Activated B cell treated with CpG ODN at 0.5 μM for 24 hours (primary cell): ENCODE measurements at regions not wholly inside any gene's neighbourhood (a gene's known extent, or its start where the extent isn't known, plus 50 kb on each side); places are given as distances from the start of the nearest gene placed in this dataset.

Experiments
- ATAC-seq: fragments of 200-7000 bp; cut with Tn5 transposase; one replicate; pipeline ENCODE4 v1.10.0; 2021; ENCODE audit warnings: low read depth, mild to moderate bottlenecking, moderate library complexity
- CTCF ChIA-PET: fragments of 350-600 bp; sonication (Branson Sonifier 250); formaldehyde crosslinking; loops from one replicate; lab custom pipeline; 2021; ENCODE audit warnings: antibody characterized with exemption; lab: Charles Lee
- POLR2A ChIA-PET: fragments of 350-600 bp; sonication (Branson Sonifier 250); formaldehyde crosslinking; loops from one replicate; lab custom pipeline; 2021; ENCODE audit warnings: antibody characterized with exemption; lab: Charles Lee
- DNase-seq: peaks from one replicate; pipeline ENCODE4 v3.0.0; 2022
- H3K27ac Mint-ChIP-seq: one replicate; pipeline ENCODE4 v1.8.0; 2020; ENCODE audit warnings: mixed read lengths
- H3K27me3 Mint-ChIP-seq: one replicate; pipeline ENCODE4 v1.8.0; 2021; ENCODE audit warnings: mixed read lengths
- H3K36me3 Mint-ChIP-seq: one replicate; pipeline ENCODE4 v1.8.0; 2021; ENCODE audit warnings: low read depth, mixed read lengths
- H3K4me1 Mint-ChIP-seq: one replicate; pipeline ENCODE4 v1.8.0; 2021; ENCODE audit warnings: mixed read lengths
- H3K4me3 Mint-ChIP-seq: one replicate; pipeline ENCODE4 v1.8.0; 2020; ENCODE audit warnings: mild to moderate bottlenecking, mixed read lengths
- H3K9me3 Mint-ChIP-seq: one replicate; pipeline ENCODE4 v1.8.0; 2020; ENCODE audit warnings: mixed read lengths
- CTCF ChIP-seq: fragments of 200-600 bp; IDR thresholded peaks from one replicate; pipeline ENCODE4 v1.8.0; 2022; ENCODE audit warnings: antibody characterized with exemption, mild to moderate bottlenecking
- intact Hi-C: fragments of 100-400 bp; cut with micrococcal nuclease; formaldehyde crosslinking; loops from one replicate; pipeline ENCODE4 v1.15.1; 2024

- TF ChIP-seq CTCF = no peak
- H3K4me3 Mint-ChIP-seq = no peak overlapping the region
- intact Hi-C loops = no loop called here
- ChIA-PET POLR2A (no interaction called here), CTCF (no interaction called here)
- no peak for DNase-seq
- H3K27me3 Mint-ChIP-seq = no peaks in the 10 kb centered on the region
- H3K9me3 Mint-ChIP-seq = peaks cover 2% of the 10 kb centered on the region
- no peak for ATAC-seq
- H3K4me1 Mint-ChIP-seq = no peaks in the 10 kb centered on the region
- no peaks in the 10 kb centered on the region for H3K36me3 Mint-ChIP-seq
- no peak overlapping the region for H3K27ac Mint-ChIP-seq
These were observed 546.3 kb upstream of the CDH11 start for GRCh38 chr16:65668064-65668595.

- ATAC-seq (no peak), DNase-seq (no peak)
- CTCF ChIA-PET = no interaction called here
- Mint-ChIP-seq H3K27ac (no peak overlapping the region), H3K4me1 (no peaks in the 10 kb centered on the region), H3K4me3 (no peak overlapping the region), H3K27me3 (no peaks in the 10 kb centered on the region), H3K9me3 (peaks cover 2% of the 10 kb centered on the region), H3K36me3 (no peaks in the 10 kb centered on the region)
- TF ChIP-seq CTCF = no peak
- POLR2A ChIA-PET = no interaction called here
- intact Hi-C loops = no loop called here
These were observed 545.2 kb upstream of the CDH11 start for GRCh38 chr16:65667011-65667578.

GRCh38 chr16:65666132-65666941 lies 544.5 kb upstream of the CDH11 start:
- intact Hi-C loops = no loop called here
- H3K27me3 Mint-ChIP-seq = no peaks in the 10 kb centered on the region
- no peaks in the 10 kb centered on the region for H3K4me1 Mint-ChIP-seq
- no peak overlapping the region for H3K4me3 Mint-ChIP-seq
- ChIA-PET POLR2A (no interaction called here), CTCF (no interaction called here)
- ATAC-seq (no peak), DNase-seq (no peak)
- H3K9me3 Mint-ChIP-seq = peaks cover 2% of the 10 kb centered on the region
- H3K27ac Mint-ChIP-seq = no peak overlapping the region
- H3K36me3 Mint-ChIP-seq = no peaks in the 10 kb centered on the region
- TF ChIP-seq CTCF = no peak

- no peaks in the 10 kb centered on the region for H3K4me1 Mint-ChIP-seq
- peaks cover 2% of the 10 kb centered on the region for H3K9me3 Mint-ChIP-seq
- no peak overlapping the region for H3K4me3 Mint-ChIP-seq
- ChIA-PET POLR2A (no interaction called here), CTCF (no interaction called here)
- intact Hi-C loops = no loop called here
- no peak for ATAC-seq
- no peaks in the 10 kb centered on the region for H3K36me3 Mint-ChIP-seq
- no peak overlapping the region for H3K27ac Mint-ChIP-seq
- TF ChIP-seq CTCF = no peak
- H3K27me3 Mint-ChIP-seq = no peaks in the 10 kb centered on the region
- no peak for DNase-seq
These were observed 543.7 kb upstream of the CDH11 start for GRCh38 chr16:65665586-65665985.

GRCh38 chr16:65663774-65664173 lies 541.9 kb upstream of the CDH11 start:
- intact Hi-C loops = no loop called here
- Mint-ChIP-seq H3K27me3 (no peaks in the 10 kb centered on the region), H3K9me3 (no peaks in the 10 kb centered on the region), H3K4me1 (no peaks in the 10 kb centered on the region), H3K4me3 (no peak overlapping the region), H3K36me3 (no peaks in the 10 kb centered on the region), H3K27ac (no peak overlapping the region)
- no peak for TF ChIP-seq CTCF
- ATAC-seq (no peak), DNase-seq (no peak)
- POLR2A ChIA-PET = no interaction called here
- CTCF ChIA-PET = no interaction called here
